Calu3 (cell line): ENCODE measurements at regions not wholly inside any gene's neighbourhood (a gene's known extent, or its start where the extent isn't known, plus 50 kb on each side); places are given as distances from the start of the nearest gene placed in this dataset.

Experiments
- BruUV-seq: library from RNA; stranded (reverse); fragments of 400-500 nt; replicated peaks from 2 replicates; lab custom pipeline; 2021; lab: Mats Ljungman, UMichigan
- CTCF ChIA-PET: fragments of 300-600 bp; sonication (Branson Sonifier 250); formaldehyde crosslinking; loops from one replicate; lab custom pipeline; 2022; ENCODE audit warnings: antibody characterized with exemption; lab: Charles Lee
- DNase-seq: peaks from one replicate; pipeline ENCODE4 v3.0.0; 2022
- H3K27ac Mint-ChIP-seq: one replicate; pipeline ENCODE4 v1.8.0; 2022; ENCODE audit warnings: mixed read lengths; ENCODE audit not compliant: unreplicated experiment
- H3K27me3 Mint-ChIP-seq: one replicate; pipeline ENCODE4 v1.8.0; 2022; ENCODE audit warnings: mixed read lengths; ENCODE audit not compliant: unreplicated experiment
- H3K36me3 Mint-ChIP-seq: one replicate; pipeline ENCODE4 v1.8.0; 2022; ENCODE audit warnings: mild to moderate bottlenecking, moderate library complexity, mixed read lengths; ENCODE audit not compliant: insufficient read depth, unreplicated experiment
- H3K4me1 Mint-ChIP-seq: one replicate; pipeline ENCODE4 v1.8.0; 2022; ENCODE audit warnings: mild to moderate bottlenecking, low read depth, mixed read lengths; ENCODE audit not compliant: unreplicated experiment
- H3K4me3 Mint-ChIP-seq: one replicate; pipeline ENCODE4 v1.8.0; 2022; ENCODE audit warnings: mild to moderate bottlenecking, low read depth, moderate library complexity, mixed read lengths; ENCODE audit not compliant: unreplicated experiment
- H3K9me3 Mint-ChIP-seq: one replicate; pipeline ENCODE4 v1.8.0; 2022; ENCODE audit warnings: low read depth, mixed read lengths; ENCODE audit not compliant: unreplicated experiment
- CTCF ChIP-seq: fragments of 200-600 bp; IDR thresholded peaks from one replicate; pipeline ENCODE4 v1.8.0; 2022; ENCODE audit warnings: antibody characterized with exemption; ENCODE audit not compliant: unreplicated experiment
- intact Hi-C: fragments of 100-400 bp; cut with micrococcal nuclease; formaldehyde crosslinking; loops from one replicate; pipeline ENCODE4 v1.10.0; 2022; ENCODE audit not compliant: unreplicated experiment

- Mint-ChIP-seq H3K4me3 (no peak overlapping the region), H3K27ac (no peak overlapping the region), H3K4me1 (no peaks in the 10 kb centered on the region), H3K27me3 (no peaks in the 10 kb centered on the region), H3K36me3 (no peaks in the 10 kb centered on the region), H3K9me3 (peaks cover 4% of the 10 kb centered on the region)
- intact Hi-C loops: no loop called here
- BruUV-seq: no TSS peak
- CTCF ChIA-PET: no interaction called here
- TF ChIP-seq CTCF: no peak
- no peak for DNase-seq
Measured at GRCh38 chr18:78678318-78678695, 301.3 kb upstream of the SALL3 start.

GRCh38 chr18:78679031-78679430 lies 300.6 kb upstream of the SALL3 start:
- no peak overlapping the region for H3K4me3 Mint-ChIP-seq
- no peak for TF ChIP-seq CTCF
- peaks cover 4% of the 10 kb centered on the region for H3K9me3 Mint-ChIP-seq
- DNase-seq: no peak
- H3K4me1 Mint-ChIP-seq: no peaks in the 10 kb centered on the region
- H3K27me3 Mint-ChIP-seq: no peaks in the 10 kb centered on the region
- intact Hi-C loops: no loop called here
- no TSS peak for BruUV-seq
- no peak overlapping the region for H3K27ac Mint-ChIP-seq
- no peaks in the 10 kb centered on the region for H3K36me3 Mint-ChIP-seq
- CTCF ChIA-PET: no interaction called here

- H3K4me3 Mint-ChIP-seq: no peak overlapping the region
- H3K27me3 Mint-ChIP-seq: no peaks in the 10 kb centered on the region
- H3K4me1 Mint-ChIP-seq: no peaks in the 10 kb centered on the region
- CTCF ChIA-PET: interaction anchor here (0.7 kb wide), 1 partner anchor 25 kb away, joined by 4 read pairs; no protein-coding TSS in a partner anchor
- DNase-seq: no peak
- no peak overlapping the region for H3K27ac Mint-ChIP-seq
- no peak for TF ChIP-seq CTCF
- H3K36me3 Mint-ChIP-seq: no peaks in the 10 kb centered on the region
- no TSS peak for BruUV-seq
- intact Hi-C loops: no loop called here
- H3K9me3 Mint-ChIP-seq: peaks cover 4% of the 10 kb centered on the region
Measured at GRCh38 chr18:78679613-78680260, 299.9 kb upstream of the SALL3 start.

- Mint-ChIP-seq H3K4me1 (no peaks in the 10 kb centered on the region), H3K9me3 (peaks cover 4% of the 10 kb centered on the region), H3K27me3 (no peaks in the 10 kb centered on the region), H3K27ac (no peak overlapping the region), H3K36me3 (no peaks in the 10 kb centered on the region), H3K4me3 (no peak overlapping the region)
- no peak for DNase-seq
- CTCF ChIA-PET: no interaction called here
- intact Hi-C loops: no loop called here
- no TSS peak for BruUV-seq
- no peak for TF ChIP-seq CTCF
Measured at GRCh38 chr18:78681396-78681795, 298.2 kb upstream of the SALL3 start.
